ENCODE measurements at regions not wholly inside any gene's neighbourhood (a gene's known extent, or its start where the extent isn't known, plus 50 kb on each side); places are given as distances from the start of the nearest gene placed in this dataset.

DNA sequence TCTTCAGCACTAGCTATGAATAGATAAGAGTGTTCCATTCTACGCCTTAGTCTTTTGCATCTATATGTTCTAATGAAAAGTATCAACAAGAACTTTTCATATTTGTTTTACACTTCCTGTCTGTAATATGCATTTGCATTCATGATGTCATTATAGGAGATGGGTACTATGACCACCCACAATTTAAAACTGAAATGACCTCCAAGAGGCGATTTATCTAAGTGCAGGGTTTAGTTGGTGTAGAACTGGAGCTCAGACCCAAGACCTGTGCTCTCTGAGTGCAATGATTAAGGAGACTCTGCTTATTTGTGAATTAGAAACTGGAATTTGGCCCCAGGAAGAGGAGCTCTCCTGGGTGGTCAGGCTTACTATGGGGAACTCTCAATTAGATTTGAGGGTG lies 289.1 kb downstream of the ETS1 start:
- FAIRE-seq = no peak

DNA sequence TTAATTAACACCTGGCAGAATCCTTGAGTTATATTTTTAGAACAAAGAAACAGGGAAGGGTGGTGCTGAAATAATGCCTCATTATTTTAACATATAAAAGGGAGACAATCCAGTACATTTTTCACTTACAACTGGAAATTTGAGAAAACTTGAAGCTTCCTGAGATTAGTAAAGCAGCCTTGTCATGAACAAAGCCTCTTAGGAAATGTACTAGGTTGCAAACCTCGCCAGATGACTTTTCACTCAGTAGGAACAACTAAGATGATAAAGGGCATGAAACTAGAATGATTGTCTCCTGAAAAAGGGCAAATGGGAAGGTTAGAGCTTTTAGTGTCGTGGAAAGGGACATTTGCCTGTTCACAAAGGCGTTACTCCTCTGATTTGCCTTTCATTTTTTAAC lies 289.6 kb downstream of the ETS1 start:
- FAIRE-seq = no peak

DNA sequence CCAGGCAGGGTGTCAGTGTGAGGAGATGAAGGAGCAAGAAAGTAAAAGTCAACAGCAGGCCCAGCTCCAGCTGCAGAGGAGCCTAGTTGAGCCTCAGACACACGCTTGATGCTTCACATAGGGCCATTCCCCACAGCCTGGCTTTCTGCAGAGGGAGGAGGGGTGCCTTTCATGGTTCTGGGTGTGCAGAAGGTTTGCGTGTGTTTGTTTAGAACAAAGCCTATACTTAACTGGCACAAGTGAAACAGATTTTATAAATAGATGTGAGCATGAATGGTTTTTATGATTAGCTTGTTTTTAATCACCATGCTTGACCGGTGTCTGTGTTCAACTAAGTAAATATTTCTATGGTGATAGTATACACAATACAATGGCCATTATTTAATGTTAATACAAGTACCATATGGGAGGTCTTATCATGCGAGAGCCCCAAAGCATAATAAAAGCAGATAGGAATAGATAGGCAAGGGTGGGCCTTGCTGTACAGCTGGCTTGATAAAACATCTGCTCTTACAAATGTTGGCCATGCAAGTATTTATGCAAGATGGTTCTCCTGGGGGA lies 290.2 kb downstream of the ETS1 start:
- no peak for FAIRE-seq

DNA sequence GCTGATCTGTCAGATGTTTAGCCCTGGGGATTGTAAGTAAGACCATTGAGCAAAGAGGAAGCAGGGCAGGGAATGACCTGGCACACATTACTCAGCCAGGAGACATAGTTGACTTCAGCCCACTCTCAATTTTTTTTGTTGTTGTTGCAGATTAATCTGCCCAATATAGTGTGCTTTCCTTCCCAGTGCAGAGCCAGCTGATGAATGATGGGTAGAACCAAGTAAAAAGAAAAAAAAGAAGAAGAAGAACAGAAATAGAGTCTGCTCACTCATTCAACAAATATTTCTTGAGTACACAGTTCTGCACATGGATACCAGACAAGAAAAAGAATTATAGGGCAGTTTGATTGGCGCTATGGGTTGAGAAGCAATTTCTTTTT lies 292.7 kb downstream of the ETS1 start:
- FAIRE-seq = no peak

DNA sequence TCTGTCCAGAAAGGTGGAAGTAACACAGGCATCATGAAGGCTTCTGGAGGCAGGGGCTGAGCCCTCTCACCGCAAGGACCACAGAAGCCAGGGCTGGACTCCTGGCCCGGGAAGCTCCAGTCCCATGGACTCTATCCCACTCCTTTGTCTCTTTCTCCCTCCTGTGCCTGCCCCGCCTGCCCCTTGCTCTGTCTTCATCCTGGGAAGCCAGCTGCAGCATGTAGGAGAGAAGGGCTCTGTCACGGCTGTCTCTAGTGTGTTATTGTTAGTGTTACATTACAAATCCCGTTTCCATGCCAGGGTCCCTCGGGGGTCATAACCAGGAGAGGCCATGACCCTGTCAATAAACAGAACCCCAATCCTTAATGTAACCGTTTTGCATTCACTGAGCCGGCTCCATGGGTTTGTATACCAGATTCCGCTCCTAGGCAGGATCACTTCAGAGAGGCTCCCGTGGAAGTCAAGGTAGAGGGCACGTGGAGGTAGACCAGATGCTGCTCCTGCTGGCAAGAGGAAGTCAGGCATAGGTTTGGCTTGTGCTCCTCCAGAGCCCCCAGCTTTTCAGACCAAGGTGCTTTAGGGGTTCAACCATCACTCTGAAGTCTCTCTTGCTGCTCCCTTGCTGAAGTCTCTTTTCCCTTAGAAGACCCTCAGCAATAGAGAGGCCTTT lies 293.2 kb downstream of the ETS1 start:
- no peak for FAIRE-seq

DNA sequence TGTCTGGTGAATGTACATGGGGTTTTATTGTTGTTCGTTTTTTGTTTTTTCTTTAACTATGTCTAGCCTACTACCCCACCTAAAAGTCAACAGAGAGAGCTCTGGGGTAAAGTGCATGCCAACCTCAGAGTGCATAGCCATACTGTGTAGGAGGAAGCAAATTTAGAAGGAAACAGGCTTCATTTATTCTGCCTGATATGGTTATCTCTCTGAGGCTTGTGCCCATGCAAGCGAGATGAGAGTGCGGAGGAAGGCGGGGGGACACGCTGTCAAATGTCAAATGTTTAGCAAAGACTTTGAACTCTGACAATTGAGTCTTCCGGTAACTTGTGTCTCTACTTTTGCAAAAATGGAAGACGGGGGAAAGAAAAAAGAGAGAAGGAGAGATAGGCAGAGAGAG lies 295.5 kb downstream of the ETS1 start:
- no peak for FAIRE-seq

DNA sequence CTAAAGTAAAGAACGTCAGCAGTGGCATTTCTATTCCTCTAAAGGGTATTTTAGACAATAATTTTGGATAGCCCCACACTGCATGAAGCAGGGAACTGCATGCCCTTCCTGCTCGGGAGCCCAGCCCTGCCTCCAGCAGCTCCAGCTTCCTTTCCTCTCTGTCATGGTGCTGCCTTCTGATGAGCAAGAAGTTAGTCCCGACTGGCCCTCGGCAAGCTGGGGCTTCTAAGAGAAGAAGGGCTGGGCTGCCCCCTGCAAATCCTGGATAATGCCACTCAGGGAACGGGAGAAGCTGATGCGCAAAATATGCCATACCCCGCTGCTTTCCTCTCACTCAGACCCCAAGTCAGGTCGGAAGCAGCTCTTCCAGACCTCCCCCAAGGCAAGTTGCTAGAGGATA lies 296.4 kb downstream of the ETS1 start:
- no peak for FAIRE-seq

DNA sequence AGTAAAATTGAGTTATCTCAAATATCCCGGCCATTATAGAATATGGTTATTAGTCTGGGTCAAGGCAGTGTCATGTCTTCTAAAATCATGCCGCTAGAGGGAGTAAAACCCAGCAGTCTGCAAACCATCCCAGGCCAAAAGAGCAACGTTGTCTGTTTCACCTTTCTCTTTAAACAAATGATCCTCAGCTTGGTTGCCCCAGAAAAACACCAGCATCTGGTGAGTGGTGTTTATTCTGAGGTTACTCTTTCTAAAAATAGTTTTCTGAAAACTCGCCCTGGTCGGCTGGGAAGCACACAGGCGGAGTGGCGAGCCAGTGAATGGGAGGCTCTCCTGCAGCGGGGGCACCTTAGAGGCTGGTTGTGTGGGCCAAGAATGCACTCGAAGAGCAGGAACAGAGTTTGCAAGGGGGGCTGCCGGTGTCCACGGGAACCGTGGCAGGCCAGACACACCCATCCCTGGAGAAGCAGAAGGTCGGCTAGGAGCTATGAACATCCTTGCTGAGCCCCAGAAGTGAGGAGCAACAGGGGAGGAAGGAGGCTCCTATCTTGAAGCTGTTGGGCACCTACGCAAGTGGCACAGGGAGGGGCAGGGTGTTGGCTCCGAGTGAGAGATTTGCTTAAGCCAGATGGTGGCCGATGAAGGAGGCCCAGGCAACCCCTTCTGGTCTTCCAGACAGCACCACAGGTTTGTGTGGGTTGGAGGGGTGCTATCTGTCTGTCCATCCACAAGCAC lies 297.1 kb downstream of the ETS1 start:
- FAIRE-seq = peak; percentile 68

DNA sequence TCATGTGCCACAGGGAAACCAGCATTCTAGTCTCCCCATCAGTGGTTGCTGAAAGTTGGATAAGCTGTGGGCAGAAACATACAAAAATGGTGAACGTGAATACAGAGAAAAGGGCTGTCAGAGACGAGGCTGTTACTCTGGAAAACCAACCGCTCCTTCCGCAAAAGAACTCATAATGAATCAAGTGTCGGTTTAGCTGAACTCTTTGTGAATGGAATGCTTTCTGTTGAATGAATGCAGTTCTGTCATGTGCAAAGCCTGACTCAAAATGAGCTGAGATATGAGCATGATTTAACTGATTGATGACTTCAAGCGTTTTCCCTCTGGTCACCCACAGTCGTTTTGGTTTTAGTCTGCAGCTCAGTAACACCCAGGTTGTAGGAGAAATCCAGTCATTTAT lies 298.3 kb downstream of the ETS1 start:
- FAIRE-seq = no peak

DNA sequence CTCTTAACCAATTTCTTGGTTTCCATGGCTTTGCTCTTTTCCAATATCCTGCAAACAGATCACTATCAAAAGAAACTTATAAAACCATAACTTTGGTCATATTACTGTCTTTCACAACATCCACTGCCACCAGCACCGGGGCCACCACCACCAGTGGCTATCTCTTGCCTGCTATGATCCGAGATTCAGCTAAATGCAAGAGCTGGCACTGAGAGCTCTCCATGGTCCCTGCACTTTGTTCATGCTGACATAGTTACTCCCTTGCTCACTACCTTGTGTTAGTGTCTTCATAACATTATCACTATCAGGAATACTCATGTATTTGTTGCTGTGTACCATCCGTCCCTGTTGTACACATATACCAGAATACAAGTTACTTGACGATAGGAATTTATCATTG lies 299.0 kb downstream of the ETS1 start:
- FAIRE-seq = no peak

DNA sequence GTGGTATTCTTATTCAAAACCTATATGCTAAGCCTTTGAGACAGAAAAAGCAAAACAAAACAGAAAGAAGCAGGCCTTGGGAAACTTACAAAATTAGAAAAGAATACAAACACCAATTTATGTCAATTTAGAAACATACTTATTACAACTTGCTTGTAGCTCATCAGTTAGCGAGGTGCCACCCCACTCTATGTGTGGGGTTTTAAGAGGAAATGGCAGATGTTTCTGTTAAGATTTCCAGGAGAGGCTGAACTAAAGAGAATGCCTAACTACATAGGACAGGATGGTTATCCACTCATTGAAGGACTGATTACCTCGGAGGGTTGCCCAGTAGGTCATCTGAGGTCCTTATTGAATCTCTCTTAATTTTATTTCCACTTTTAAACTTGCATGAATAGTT lies 302.0 kb downstream of the ETS1 start:
- FAIRE-seq = no peak

DNA sequence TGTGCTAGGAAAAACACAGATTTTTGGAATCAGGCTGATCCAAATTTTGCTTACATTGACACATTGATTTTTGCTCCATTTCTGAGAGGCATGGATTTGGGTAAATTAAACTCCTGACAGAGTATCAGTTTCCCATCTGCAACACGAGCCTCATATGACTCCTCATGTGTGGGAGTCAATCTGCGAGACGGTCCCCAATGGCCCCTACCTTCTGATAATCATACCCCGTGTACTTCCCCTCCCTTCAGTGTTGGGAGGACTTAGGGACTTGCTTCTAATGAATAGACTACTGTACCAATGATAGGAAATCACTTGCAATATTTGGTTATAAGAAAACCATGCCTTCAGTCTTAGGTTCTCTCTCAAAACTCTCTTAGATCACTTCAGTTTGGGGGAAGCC lies 302.7 kb downstream of the ETS1 start:
- FAIRE-seq = no peak

DNA sequence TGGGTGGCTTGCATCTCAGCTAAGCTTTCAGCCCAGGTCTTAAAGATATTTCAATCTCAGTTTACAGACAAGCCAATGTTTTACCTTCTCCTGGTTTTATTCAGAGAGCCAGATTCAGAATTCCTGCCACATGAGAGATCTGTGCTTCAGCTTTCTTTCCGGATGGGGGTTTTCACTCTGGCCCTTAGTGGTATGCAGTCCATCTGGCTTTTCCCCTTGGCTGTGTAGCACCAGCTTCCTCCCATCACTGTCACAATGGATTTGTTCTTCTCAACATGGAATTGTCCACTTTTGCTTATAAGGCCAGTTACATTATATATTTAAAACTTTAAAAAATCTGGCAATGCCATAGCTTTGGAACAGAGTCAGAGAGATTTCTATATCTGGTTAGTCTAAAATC lies 303.9 kb downstream of the ETS1 start:
- FAIRE-seq = no peak

DNA sequence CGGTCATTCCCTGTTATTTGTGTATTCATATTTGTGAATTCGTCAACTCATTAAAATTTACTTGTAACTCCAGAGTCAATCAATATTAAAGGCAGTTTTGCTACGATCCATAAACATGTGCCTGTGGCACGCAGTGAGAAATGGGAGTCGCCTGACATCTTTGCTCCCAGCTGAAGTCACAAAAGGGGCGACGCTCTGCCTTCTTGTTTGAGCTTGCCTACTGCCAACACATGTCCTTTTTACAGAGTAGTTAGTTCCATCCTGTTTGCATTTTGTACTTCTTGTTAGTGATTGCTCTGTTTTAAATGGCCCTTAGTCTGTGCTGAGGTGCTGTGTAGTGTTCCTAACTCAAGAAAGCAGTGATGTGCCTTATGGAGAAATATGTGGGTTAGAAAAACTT lies 305.3 kb downstream of the ETS1 start:
- FAIRE-seq = no peak

DNA sequence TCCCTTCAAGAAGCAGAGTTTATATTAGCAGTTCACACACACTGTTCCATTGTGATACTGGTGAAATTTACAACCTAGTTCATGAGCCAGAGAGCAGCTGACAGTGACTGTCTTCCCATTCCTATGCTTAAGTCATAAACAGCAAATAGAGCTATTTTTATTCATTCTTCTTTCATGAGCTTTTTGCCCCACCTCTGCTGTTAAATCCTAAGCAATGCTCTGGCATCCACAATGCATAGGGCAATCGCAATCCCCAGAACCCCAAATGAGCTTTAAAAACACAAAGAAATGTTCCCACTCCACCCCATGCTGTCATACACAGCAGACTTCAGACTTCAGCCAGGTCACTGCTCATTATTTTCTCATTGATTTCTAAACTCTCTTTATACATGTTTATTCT lies 307.5 kb downstream of the ETS1 start:
- FAIRE-seq = no peak

DNA sequence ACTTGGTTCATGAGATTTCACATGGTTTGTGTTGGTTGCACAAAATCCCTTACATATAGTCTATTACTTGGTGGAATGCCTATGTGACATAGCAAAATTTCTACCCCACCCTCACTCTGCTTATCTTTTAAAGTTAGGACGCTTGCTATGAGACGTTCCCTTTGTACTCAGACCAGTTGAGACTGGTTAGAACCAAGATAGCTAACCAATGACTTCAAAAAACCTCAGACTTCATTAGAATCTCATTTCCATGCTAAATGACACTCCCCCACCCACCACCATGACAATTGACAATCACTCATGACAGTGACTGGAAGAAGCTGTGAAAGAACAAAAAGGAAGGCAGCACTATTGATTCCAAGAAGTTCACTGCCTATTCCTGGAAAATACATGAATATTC lies 313.6 kb downstream of the ETS1 start:
- no peak for FAIRE-seq

DNA sequence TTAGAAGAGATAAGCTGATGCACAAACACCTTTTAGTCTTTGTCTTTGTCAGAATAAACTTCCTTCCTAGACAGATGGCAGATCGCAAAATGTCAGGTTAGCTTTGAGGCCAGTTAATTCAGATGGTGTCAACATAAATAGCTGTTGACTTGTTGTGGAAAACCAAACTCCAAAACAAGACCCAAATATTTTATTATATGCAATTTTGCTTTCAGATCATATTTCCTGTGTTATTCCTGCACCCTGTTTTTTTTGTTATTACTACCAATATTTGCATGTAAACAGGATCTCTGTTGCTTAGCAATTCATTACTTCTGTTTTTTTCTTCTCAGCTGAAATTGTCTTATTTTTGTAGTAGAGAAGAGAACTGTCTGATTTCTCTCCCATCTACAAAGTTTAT lies 316.0 kb downstream of the ETS1 start:
- no peak for FAIRE-seq

DNA sequence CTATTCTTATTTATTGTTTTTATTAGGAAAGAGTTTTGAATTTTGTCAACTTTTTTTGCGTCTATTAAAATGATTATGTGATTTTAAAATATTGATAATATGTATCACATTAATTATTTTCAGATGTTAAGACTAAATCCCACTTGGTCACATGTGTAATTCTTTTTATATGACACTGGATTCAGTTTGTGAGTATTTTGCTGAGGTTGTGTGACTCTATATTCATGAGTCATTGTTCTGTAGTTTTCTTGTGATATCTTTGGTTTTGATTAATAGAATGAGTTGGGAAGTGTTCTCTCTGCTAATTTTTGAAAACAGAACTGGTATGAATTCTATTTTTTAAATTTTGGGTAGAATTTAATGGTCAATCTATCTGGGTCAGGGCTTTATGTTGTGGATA lies 317.9 kb downstream of the ETS1 start:
- FAIRE-seq = no peak

DNA sequence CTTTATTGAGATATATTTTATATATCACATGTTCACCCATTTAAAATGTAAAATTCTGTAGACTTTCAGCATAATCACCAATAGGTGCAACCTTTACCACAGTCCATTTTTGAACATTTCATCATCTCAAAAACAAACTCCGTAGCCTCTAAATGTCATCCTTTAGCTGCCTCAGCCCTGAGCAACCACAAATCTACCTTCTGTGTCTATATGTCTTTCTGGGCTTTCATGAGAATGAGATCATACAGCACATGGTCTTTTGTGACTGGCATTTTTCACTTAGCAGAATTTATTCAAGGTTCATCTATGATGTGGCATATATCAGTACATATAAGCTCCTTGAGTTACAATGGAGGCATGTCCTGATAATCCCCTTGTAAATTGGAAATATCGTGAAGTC lies 320.5 kb downstream of the ETS1 start:
- FAIRE-seq = no peak

DNA sequence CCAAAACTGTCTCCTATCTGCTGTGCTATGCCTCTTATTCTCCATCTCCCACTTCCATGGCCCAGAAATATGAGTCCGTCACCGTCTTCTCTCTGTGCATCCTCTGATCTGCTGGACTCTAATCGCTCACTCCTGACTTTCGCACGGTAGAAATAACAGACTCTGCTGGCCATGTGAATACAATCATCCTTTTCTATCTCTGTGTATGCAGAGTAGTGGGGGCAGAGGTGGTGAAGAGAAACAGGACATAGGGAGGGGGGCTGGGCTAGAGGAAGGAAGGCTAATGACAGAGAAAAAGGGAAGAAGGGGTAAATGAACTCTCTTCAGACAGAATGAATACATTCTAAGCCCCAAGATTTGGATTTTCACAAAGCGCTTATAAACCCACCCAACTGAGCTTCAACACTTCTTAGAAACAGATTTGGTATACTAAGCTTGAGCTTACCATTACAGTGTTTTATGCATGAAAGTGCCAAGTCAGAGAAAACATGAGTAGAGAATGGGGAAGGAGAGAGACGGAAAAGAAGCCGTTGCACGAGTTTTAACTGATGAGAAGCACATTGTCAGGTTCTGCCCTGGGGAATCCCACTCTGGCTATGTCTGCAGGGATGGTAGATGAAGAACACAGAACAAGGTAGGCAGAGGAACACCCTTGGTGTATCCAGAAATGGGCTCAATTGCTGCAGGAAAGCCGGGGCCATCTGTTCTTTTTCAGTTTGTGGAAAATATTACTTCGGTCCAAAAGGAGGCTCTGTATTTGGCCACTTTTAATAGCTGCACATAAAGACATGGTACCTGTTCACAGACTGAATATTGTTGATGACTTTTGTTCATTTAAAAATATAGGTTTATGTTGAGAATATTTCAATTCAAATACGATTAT lies 324.7 kb downstream of the ETS1 start:
- FAIRE-seq = no peak

DNA sequence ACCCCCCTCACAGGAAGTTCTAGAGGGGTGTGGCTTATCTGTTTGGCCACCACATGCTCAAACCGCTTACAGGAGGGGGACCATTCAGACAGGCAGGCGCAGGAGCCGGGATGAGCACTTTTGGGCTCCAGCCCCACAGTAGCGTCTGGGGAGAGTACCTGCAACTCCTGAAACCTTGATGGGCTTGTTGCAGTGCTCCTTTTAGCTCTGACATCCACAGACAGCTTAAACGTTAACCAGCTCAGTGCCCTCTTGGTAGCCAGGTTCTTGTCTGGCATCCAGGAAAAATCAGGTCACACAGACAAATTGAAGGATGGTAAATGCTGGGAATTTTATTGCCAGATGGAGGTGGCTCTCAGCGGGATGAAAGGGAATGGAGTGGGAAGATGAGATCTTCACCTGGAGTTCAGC lies 326.3 kb downstream of the ETS1 start:
- FAIRE-seq = no peak

DNA sequence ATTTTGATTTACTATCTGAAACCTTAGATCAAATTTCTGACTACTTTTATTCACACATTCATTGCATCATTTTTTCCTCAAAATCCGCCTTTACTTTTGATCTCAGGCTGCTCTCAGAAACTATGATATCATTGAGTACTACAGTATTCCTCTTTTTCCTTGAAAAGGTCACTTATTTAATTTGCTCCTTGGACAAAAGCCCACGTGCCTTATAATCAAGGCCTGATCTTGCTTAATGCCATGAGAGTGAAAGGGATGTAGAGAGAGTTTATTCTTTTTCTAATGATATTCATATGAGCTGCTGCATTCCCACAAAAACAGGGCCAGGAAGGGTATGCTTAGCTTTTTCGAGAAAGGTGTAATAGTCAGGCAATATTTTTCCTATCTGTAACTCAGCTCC lies 327.0 kb downstream of the ETS1 start:
- FAIRE-seq = no peak

DNA sequence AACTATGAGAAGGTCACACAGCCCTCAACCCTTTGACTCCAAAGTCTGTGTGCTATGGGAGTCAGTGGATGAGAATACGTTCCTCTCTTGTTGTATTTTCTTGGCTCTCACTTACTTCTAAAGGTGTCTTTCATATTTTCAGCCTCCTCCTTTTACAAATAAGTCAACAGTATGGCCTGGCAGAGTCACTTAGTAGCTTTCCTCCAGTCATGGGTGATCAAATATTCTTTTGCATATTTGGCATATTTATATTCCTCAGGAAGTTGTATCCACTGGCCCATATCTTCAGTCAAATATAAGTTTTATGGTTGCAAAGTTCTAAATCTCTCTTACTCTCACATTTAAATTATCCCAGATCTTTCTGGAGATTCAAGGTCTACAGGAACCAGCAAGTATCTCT lies 327.5 kb downstream of the ETS1 start:
- FAIRE-seq = no peak

DNA sequence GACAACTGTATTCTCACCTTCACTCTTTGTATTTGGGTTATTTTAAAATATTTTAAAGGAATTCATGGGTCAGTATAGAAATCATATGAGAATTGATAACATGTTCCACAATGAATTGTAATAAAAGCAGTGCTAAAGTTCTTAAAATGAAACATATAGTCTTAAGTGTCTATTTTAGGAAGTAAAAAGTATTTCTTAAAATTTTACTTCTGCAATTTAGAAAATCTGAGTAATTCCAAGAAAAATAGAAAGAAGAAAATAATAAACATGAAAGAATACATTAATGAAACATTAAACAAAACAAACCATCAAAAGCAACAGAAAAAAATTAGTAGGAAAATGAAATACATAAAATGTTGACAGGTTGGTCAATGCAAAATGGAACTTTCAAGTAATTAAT lies 332.4 kb downstream of the ETS1 start:
- peak; percentile 54 for FAIRE-seq
